GM23338 (cell line): ENCODE measurements at regions not wholly inside any gene's neighbourhood (a gene's known extent, or its start where the extent isn't known, plus 50 kb on each side); places are given as distances from the start of the nearest gene placed in this dataset.

Experiments used
- ATAC-seq: fragments of 200-7000 bp; cut with Tn5 transposase; 3 replicates; pipeline ENCODE4 v1.9.1; 2020
- DNase-seq: peaks from one replicate; pipeline ENCODE4 v3.0.0-alpha.2; 2015; ENCODE audit warnings: low spot score
- H2AFZ ChIP-seq: fragments of 200-600 bp; sonication (generic); 2 replicates; pipeline ENCODE4 v1.8.0; 2016; ENCODE audit warnings: antibody characterized with exemption, mild to moderate bottlenecking, moderate library complexity
- H3F3A ChIP-seq: fragments of 200-600 bp; sonication (generic); replicated peaks from 2 replicates; pipeline ENCODE4 v1.8.0; 2017; ENCODE audit warnings: antibody characterized with exemption, mixed run types, low read depth
- H3K27ac ChIP-seq: fragments of 200-600 bp; sonication (generic); 2 replicates; pipeline ENCODE4 v1.6.1; 2016; ENCODE audit warnings: low read depth
- H3K27me3 ChIP-seq: fragments of 200-600 bp; sonication (generic); 2 replicates; pipeline ENCODE4 v1.8.0; 2016; ENCODE audit warnings: mild to moderate bottlenecking, mixed run types, moderate library complexity; ENCODE audit not compliant: insufficient read depth
- H3K36me3 ChIP-seq: fragments of 200-600 bp; sonication (generic); 2 replicates; pipeline ENCODE4 v1.8.0; 2016; ENCODE audit warnings: mild to moderate bottlenecking; ENCODE audit not compliant: insufficient read depth
- H3K4me1 ChIP-seq: fragments of 200-600 bp; sonication (generic); 2 replicates; pipeline ENCODE4 v1.8.0; 2016; ENCODE audit warnings: mild to moderate bottlenecking, moderate library complexity; ENCODE audit not compliant: insufficient read depth
- H3K4me2 ChIP-seq: fragments of 200-600 bp; sonication (generic); 2 replicates; pipeline ENCODE4 v1.7.1; 2017; ENCODE audit warnings: mixed run types
- H3K4me3 ChIP-seq: fragments of 200-600 bp; sonication (generic); 2 replicates; pipeline ENCODE4 v1.6.1; 2016; ENCODE audit warnings: mixed run types
- H3K79me2 ChIP-seq: fragments of 200-600 bp; sonication (generic); replicated peaks from 2 replicates; pipeline ENCODE4 v1.8.0; 2017; ENCODE audit warnings: mild to moderate bottlenecking; ENCODE audit not compliant: insufficient read depth
- H3K9me2 ChIP-seq: fragments of 200-600 bp; sonication (generic); 2 replicates; pipeline ENCODE4 v1.8.0; 2017; ENCODE audit not compliant: insufficient read depth
- H4K20me1 ChIP-seq: fragments of 200-600 bp; sonication (generic); replicated peaks from 2 replicates; pipeline ENCODE4 v1.8.0; 2017; ENCODE audit warnings: mild to moderate bottlenecking; ENCODE audit not compliant: insufficient read depth
- H3K27ac Mint-ChIP-seq: 2 replicates; pipeline ENCODE4 v1.8.0; 2020; ENCODE audit warnings: inconsistent platforms, mild to moderate bottlenecking, moderate library complexity, mixed read lengths
- H3K27me3 Mint-ChIP-seq: 3 replicates; pipeline ENCODE4 v1.8.0; 2022; ENCODE audit warnings: low read depth, mild to moderate bottlenecking, moderate library complexity, mixed read lengths, inconsistent platforms; ENCODE audit not compliant: insufficient read depth, poor library complexity
- H3K36me3 Mint-ChIP-seq: 3 replicates; pipeline ENCODE4 v1.8.0; 2021; ENCODE audit warnings: low read depth, mild to moderate bottlenecking, inconsistent platforms, moderate library complexity, mixed read lengths
- H3K4me1 Mint-ChIP-seq: 3 replicates; pipeline ENCODE4 v1.8.0; 2020; ENCODE audit warnings: mild to moderate bottlenecking, inconsistent platforms, mixed read lengths
- H3K4me3 Mint-ChIP-seq: 3 replicates; pipeline ENCODE4 v1.8.0; 2021; ENCODE audit warnings: moderate library complexity, mild to moderate bottlenecking, inconsistent platforms, mixed read lengths
- H3K9me3 Mint-ChIP-seq: 3 replicates; pipeline ENCODE4 v1.8.0; 2020; ENCODE audit warnings: moderate library complexity, mild to moderate bottlenecking, inconsistent platforms, mixed read lengths
- CTCF ChIP-seq, 2 experiments: fragments of 200-600 bp in 1 of 2; sonication (generic) in 1 of 2; conservative IDR thresholded peaks; 2 replicates each; pipeline versions ENCODE4 v1.5.1 to v1.6.1; 2016 to 2017; ENCODE audit warnings: antibody characterized with exemption in 2 of 2, low read depth in 2 of 2, mild to moderate bottlenecking in 2 of 2, moderate library complexity in 1 of 2
- EZH2 ChIP-seq: fragments of 200-600 bp; sonication (generic); IDR thresholded peaks from one replicate; pipeline ENCODE4 v1.8.0; 2017; ENCODE audit warnings: antibody characterized with exemption, mild to moderate bottlenecking, low read depth; ENCODE audit not compliant: unreplicated experiment
- EZH2phosphoT487 ChIP-seq: fragments of 200-600 bp; sonication (generic); IDR thresholded peaks from one replicate; pipeline ENCODE4 v1.8.1; 2018; ENCODE audit warnings: antibody characterized with exemption; ENCODE audit not compliant: unreplicated experiment
- NANOG ChIP-seq: IDR thresholded peaks from 2 replicates; pipeline ENCODE4 v1.6.1; 2016; ENCODE audit warnings: antibody characterized with exemption, borderline replicate concordance
- REST ChIP-seq: IDR thresholded peaks from one replicate; pipeline ENCODE4 v1.6.1; 2018; ENCODE audit warnings: antibody characterized with exemption; ENCODE audit not compliant: unreplicated experiment
- STAT1 ChIP-seq: IDR thresholded peaks from one replicate; pipeline ENCODE4 v1.6.1; 2016; ENCODE audit warnings: antibody characterized with exemption; ENCODE audit not compliant: unreplicated experiment
- ZNF114 ChIP-seq: fragments of 250-450 bp; sonication (Bioruptor Pico); IDR thresholded peaks from 2 replicates; pipeline ENCODE4 v1.5.0; 2020; ENCODE audit warnings: mild to moderate bottlenecking, moderate library complexity
- ZNF331 ChIP-seq: fragments of 250-450 bp; sonication (Bioruptor Pico); IDR thresholded peaks from 2 replicates; pipeline ENCODE4 v1.5.0; 2020; ENCODE audit warnings: low read depth, mild to moderate bottlenecking, moderate library complexity
- ZNF462 ChIP-seq: fragments of 250-450 bp; sonication (Bioruptor Pico); IDR thresholded peaks from 2 replicates; pipeline ENCODE4 v1.5.0; 2020; ENCODE audit warnings: mild to moderate bottlenecking, moderate library complexity

- Histone ChIP-seq H3K36me3 (no peaks in the 10 kb centered on the region), H2AFZ (peak overlapping the region; percentile 82; the same call in 1 of the 2 replicates), H4K20me1 (no peaks in the 10 kb centered on the region), H3K4me1 (no peaks in the 10 kb centered on the region), H3K4me3 (no peak overlapping the region), H3K9me2 (no peaks in the 10 kb centered on the region; the same call in 1 of the 2 replicates), H3F3A (no peaks in the 10 kb centered on the region), H3K27me3 (no peaks in the 10 kb centered on the region), H3K4me2 (no peak overlapping the region), H3K27ac (no peak overlapping the region), H3K79me2 (no peaks in the 10 kb centered on the region)
- Mint-ChIP-seq H3K4me3 (no peak overlapping the region), H3K4me1 (peaks cover 2% of the 10 kb centered on the region; the same call in 1 of the 3 replicates), H3K27ac (no peak overlapping the region), H3K9me3 (no peaks in the 10 kb centered on the region), H3K27me3 (no peaks in the 10 kb centered on the region), H3K36me3 (no peaks in the 10 kb centered on the region; the same call in 2 of the 3 replicates)
- DNase-seq: no peak
- TF ChIP-seq ZNF114 (CRISPR knock-in tag) (no peak), STAT1 (no peak), EZH2phosphoT487 (no peak)
- ATAC-seq: no peak
These were observed 76.7 kb upstream of the SCAF11 start for GRCh38 chr12:46067094-46067493.

- Histone ChIP-seq H3K4me3 (no peak overlapping the region), H3K79me2 (no peaks in the 10 kb centered on the region), H3K4me2 (no peak overlapping the region), H2AFZ (0 out of 2 replicates have a peak overlapping the region, but pooled peaks have one; percentile 67), H3K36me3 (no peaks in the 10 kb centered on the region), H4K20me1 (no peaks in the 10 kb centered on the region), H3K27ac (no peak overlapping the region), H3K27me3 (no peaks in the 10 kb centered on the region), H3K4me1 (no peaks in the 10 kb centered on the region), H3K9me2 (no peaks in the 10 kb centered on the region; the same call in 1 of the 2 replicates), H3F3A (no peaks in the 10 kb centered on the region)
- no peak for DNase-seq
- H3K9me3 Mint-ChIP-seq: peaks cover 5% of the 10 kb centered on the region; the same call in 2 of the 3 replicates
- H3K27ac Mint-ChIP-seq: no peak overlapping the region
- no peaks in the 10 kb centered on the region for H3K4me1 Mint-ChIP-seq
- no peaks in the 10 kb centered on the region; the same call in 2 of the 3 replicates for H3K36me3 Mint-ChIP-seq
- no peak overlapping the region for H3K4me3 Mint-ChIP-seq
- H3K27me3 Mint-ChIP-seq: no peaks in the 10 kb centered on the region
- no peak for ATAC-seq
- TF ChIP-seq ZNF462 (CRISPR knock-in tag) (no peak), STAT1 (no peak), REST (no peak), EZH2 (no peak), EZH2phosphoT487 (no peak), NANOG (no peak), CTCF (conservative IDR thresholded peaks at IDR 0.05; ENCODE audit: low read depth in 2 of 2) (no peak), ZNF331 (no peak)
These were observed 75.2 kb upstream of the SCAF11 start for GRCh38 chr12:46065412-46066166.
